GM23338 (cell line): ENCODE measurements at regions not wholly inside any gene's neighbourhood (a gene's known extent, or its start where the extent isn't known, plus 50 kb on each side); places are given as distances from the start of the nearest gene placed in this dataset.
A peak's percentile ranks its signal among the peaks of the same experiment; 100 is the strongest.

Experiments used
- ATAC-seq: fragments of 200-7000 bp; cut with Tn5 transposase; 3 replicates; pipeline ENCODE4 v1.9.1; 2020
- DNase-seq: peaks from one replicate; pipeline ENCODE4 v3.0.0-alpha.2; 2015; ENCODE audit warnings: low spot score
- H2AFZ ChIP-seq: fragments of 200-600 bp; sonication (generic); 2 replicates; pipeline ENCODE4 v1.8.0; 2016; ENCODE audit warnings: antibody characterized with exemption, mild to moderate bottlenecking, moderate library complexity
- H3F3A ChIP-seq: fragments of 200-600 bp; sonication (generic); replicated peaks from 2 replicates; pipeline ENCODE4 v1.8.0; 2017; ENCODE audit warnings: antibody characterized with exemption, mixed run types, low read depth
- H3K27ac ChIP-seq: fragments of 200-600 bp; sonication (generic); 2 replicates; pipeline ENCODE4 v1.6.1; 2016; ENCODE audit warnings: low read depth
- H3K27me3 ChIP-seq: fragments of 200-600 bp; sonication (generic); 2 replicates; pipeline ENCODE4 v1.8.0; 2016; ENCODE audit warnings: mild to moderate bottlenecking, mixed run types, moderate library complexity; ENCODE audit not compliant: insufficient read depth
- H3K36me3 ChIP-seq: fragments of 200-600 bp; sonication (generic); 2 replicates; pipeline ENCODE4 v1.8.0; 2016; ENCODE audit warnings: mild to moderate bottlenecking; ENCODE audit not compliant: insufficient read depth
- H3K4me1 ChIP-seq: fragments of 200-600 bp; sonication (generic); 2 replicates; pipeline ENCODE4 v1.8.0; 2016; ENCODE audit warnings: mild to moderate bottlenecking, moderate library complexity; ENCODE audit not compliant: insufficient read depth
- H3K4me2 ChIP-seq: fragments of 200-600 bp; sonication (generic); 2 replicates; pipeline ENCODE4 v1.7.1; 2017; ENCODE audit warnings: mixed run types
- H3K4me3 ChIP-seq: fragments of 200-600 bp; sonication (generic); 2 replicates; pipeline ENCODE4 v1.6.1; 2016; ENCODE audit warnings: mixed run types
- H3K79me2 ChIP-seq: fragments of 200-600 bp; sonication (generic); replicated peaks from 2 replicates; pipeline ENCODE4 v1.8.0; 2017; ENCODE audit warnings: mild to moderate bottlenecking; ENCODE audit not compliant: insufficient read depth
- H3K9me2 ChIP-seq: fragments of 200-600 bp; sonication (generic); 2 replicates; pipeline ENCODE4 v1.8.0; 2017; ENCODE audit not compliant: insufficient read depth
- H4K20me1 ChIP-seq: fragments of 200-600 bp; sonication (generic); replicated peaks from 2 replicates; pipeline ENCODE4 v1.8.0; 2017; ENCODE audit warnings: mild to moderate bottlenecking; ENCODE audit not compliant: insufficient read depth
- H3K27ac Mint-ChIP-seq: 2 replicates; pipeline ENCODE4 v1.8.0; 2020; ENCODE audit warnings: inconsistent platforms, mild to moderate bottlenecking, moderate library complexity, mixed read lengths
- H3K27me3 Mint-ChIP-seq: 3 replicates; pipeline ENCODE4 v1.8.0; 2022; ENCODE audit warnings: low read depth, mild to moderate bottlenecking, moderate library complexity, mixed read lengths, inconsistent platforms; ENCODE audit not compliant: insufficient read depth, poor library complexity
- H3K36me3 Mint-ChIP-seq: 3 replicates; pipeline ENCODE4 v1.8.0; 2021; ENCODE audit warnings: low read depth, mild to moderate bottlenecking, inconsistent platforms, moderate library complexity, mixed read lengths
- H3K4me1 Mint-ChIP-seq: 3 replicates; pipeline ENCODE4 v1.8.0; 2020; ENCODE audit warnings: mild to moderate bottlenecking, inconsistent platforms, mixed read lengths
- H3K4me3 Mint-ChIP-seq: 3 replicates; pipeline ENCODE4 v1.8.0; 2021; ENCODE audit warnings: moderate library complexity, mild to moderate bottlenecking, inconsistent platforms, mixed read lengths
- H3K9me3 Mint-ChIP-seq: 3 replicates; pipeline ENCODE4 v1.8.0; 2020; ENCODE audit warnings: moderate library complexity, mild to moderate bottlenecking, inconsistent platforms, mixed read lengths
- CREB1 ChIP-seq: fragments of 250-450 bp; sonication (Bioruptor Pico); IDR thresholded peaks from 2 replicates; pipeline ENCODE4 v1.5.0; 2020; ENCODE audit warnings: low read depth, mild to moderate bottlenecking, moderate library complexity
- CTCF ChIP-seq, 2 experiments: fragments of 200-600 bp in 1 of 2; sonication (generic) in 1 of 2; conservative IDR thresholded peaks; 2 replicates each; pipeline versions ENCODE4 v1.5.1 to v1.6.1; 2016 to 2017; ENCODE audit warnings: antibody characterized with exemption in 2 of 2, low read depth in 2 of 2, mild to moderate bottlenecking in 2 of 2, moderate library complexity in 1 of 2
- ETS1 ChIP-seq: IDR thresholded peaks from 2 replicates; pipeline ENCODE4 v1.6.1; 2016; ENCODE audit warnings: antibody characterized with exemption
- EZH2 ChIP-seq: fragments of 200-600 bp; sonication (generic); IDR thresholded peaks from one replicate; pipeline ENCODE4 v1.8.0; 2017; ENCODE audit warnings: antibody characterized with exemption, mild to moderate bottlenecking, low read depth; ENCODE audit not compliant: unreplicated experiment
- EZH2phosphoT487 ChIP-seq: fragments of 200-600 bp; sonication (generic); IDR thresholded peaks from one replicate; pipeline ENCODE4 v1.8.1; 2018; ENCODE audit warnings: antibody characterized with exemption; ENCODE audit not compliant: unreplicated experiment
- JUNB ChIP-seq: IDR thresholded peaks from one replicate; pipeline ENCODE4 v1.6.1; 2016; ENCODE audit warnings: antibody characterized with exemption; ENCODE audit not compliant: unreplicated experiment
- NANOG ChIP-seq: IDR thresholded peaks from 2 replicates; pipeline ENCODE4 v1.6.1; 2016; ENCODE audit warnings: antibody characterized with exemption, borderline replicate concordance
- POLR2AphosphoS5 ChIP-seq: IDR thresholded peaks from 2 replicates; pipeline ENCODE4 v1.6.1; 2016; ENCODE audit warnings: antibody characterized with exemption, low read depth
- REST ChIP-seq: IDR thresholded peaks from one replicate; pipeline ENCODE4 v1.6.1; 2018; ENCODE audit warnings: antibody characterized with exemption; ENCODE audit not compliant: unreplicated experiment
- STAT1 ChIP-seq: IDR thresholded peaks from one replicate; pipeline ENCODE4 v1.6.1; 2016; ENCODE audit warnings: antibody characterized with exemption; ENCODE audit not compliant: unreplicated experiment
- ZNF114 ChIP-seq: fragments of 250-450 bp; sonication (Bioruptor Pico); IDR thresholded peaks from 2 replicates; pipeline ENCODE4 v1.5.0; 2020; ENCODE audit warnings: mild to moderate bottlenecking, moderate library complexity
- ZNF331 ChIP-seq: fragments of 250-450 bp; sonication (Bioruptor Pico); IDR thresholded peaks from 2 replicates; pipeline ENCODE4 v1.5.0; 2020; ENCODE audit warnings: low read depth, mild to moderate bottlenecking, moderate library complexity
- ZNF462 ChIP-seq: fragments of 250-450 bp; sonication (Bioruptor Pico); IDR thresholded peaks from 2 replicates; pipeline ENCODE4 v1.5.0; 2020; ENCODE audit warnings: mild to moderate bottlenecking, moderate library complexity

- Mint-ChIP-seq H3K9me3 (peaks cover 34% of the 10 kb centered on the region), H3K36me3 (peaks cover 7% of the 10 kb centered on the region; the same call in 2 of the 3 replicates), H3K4me1 (no peaks in the 10 kb centered on the region), H3K27ac (no peak overlapping the region), H3K27me3 (no peaks in the 10 kb centered on the region), H3K4me3 (no peak overlapping the region)
- no peaks in the 10 kb centered on the region for H3K4me1 ChIP-seq
- DNase-seq (peak; percentile 0), ATAC-seq (no peak; the same call in 2 of the 3 replicates)
- H3K4me3 ChIP-seq = no peak overlapping the region
- H3K36me3 ChIP-seq = no peaks in the 10 kb centered on the region
- H4K20me1 ChIP-seq = no peaks in the 10 kb centered on the region
- H3K9me2 ChIP-seq = no peaks in the 10 kb centered on the region; the same call in 1 of the 2 replicates
- no peak overlapping the region for H3K27ac ChIP-seq
- no peaks in the 10 kb centered on the region for H3K79me2 ChIP-seq
- H2AFZ ChIP-seq = no peak overlapping the region
- no peak for TF ChIP-seq NANOG
- no peak for TF ChIP-seq POLR2AphosphoS5
- no peak for TF ChIP-seq REST
- TF ChIP-seq JUNB = no peak
- no peak for TF ChIP-seq CTCF (conservative IDR thresholded peaks at IDR 0.05; ENCODE audit: low read depth in 2 of 2)
- no peak for TF ChIP-seq ETS1
- no peak for TF ChIP-seq ZNF114 (CRISPR knock-in tag)
- TF ChIP-seq EZH2phosphoT487 = no peak
- no peak for TF ChIP-seq EZH2
- TF ChIP-seq ZNF331 (CRISPR knock-in tag) = no peak
- no peak for TF ChIP-seq CREB1 (CRISPR knock-in tag)
- no peak for TF ChIP-seq ZNF462 (CRISPR knock-in tag)
- no peak for TF ChIP-seq STAT1
- H3K4me2 ChIP-seq = no peak overlapping the region
- no peaks in the 10 kb centered on the region for H3K27me3 ChIP-seq
- H3F3A ChIP-seq = no peaks in the 10 kb centered on the region
These were observed 155.2 kb downstream of the ZNF330 start for GRCh38 chr4:141375855-141376254.
